HG03066 (cell line): ENCODE measurements at regions not wholly inside any gene's neighbourhood (a gene's known extent, or its start where the extent isn't known, plus 50 kb on each side); places are given as distances from the start of the nearest gene placed in this dataset.
"Not testable (repeated sequence)": the region's sequence is repeated elsewhere in the genome, so short reads cannot be mapped to it uniquely, and the experiment has no call there.

Experiments
- ATAC-seq: cut with Tn5 transposase; IDR thresholded peaks from one replicate; pipeline ENCODE4 v1.9.1; 2021; ENCODE audit warnings: low read depth; ENCODE audit not compliant: unreplicated experiment

- ATAC-seq = no peak
These were observed 359.0 kb upstream of the UBE2E3 start for GRCh38 chr2:180621366-180621765.

- ATAC-seq = no peak
These were observed 361.8 kb upstream of the UBE2E3 start for GRCh38 chr2:180618570-180618969.

GRCh38 chr2:180614776-180615175 lies 365.6 kb upstream of the UBE2E3 start:
- ATAC-seq = no peak

- ATAC-seq = no peak
These were observed 370.6 kb upstream of the UBE2E3 start for GRCh38 chr2:180609626-180610340.

- ATAC-seq = no peak
These were observed 372.8 kb upstream of the UBE2E3 start for GRCh38 chr2:180607514-180608049.

GRCh38 chr2:180604077-180604476 lies 376.3 kb upstream of the UBE2E3 start:
- ATAC-seq = no peak

GRCh38 chr2:180601016-180601415 lies 379.4 kb upstream of the UBE2E3 start:
- no peak for ATAC-seq

- ATAC-seq = no peak
These were observed 380.6 kb upstream of the UBE2E3 start for GRCh38 chr2:180599804-180600203.

- no peak for ATAC-seq
These were observed 383.2 kb upstream of the UBE2E3 start for GRCh38 chr2:180597179-180597578.

- ATAC-seq = no peak
These were observed 384.0 kb upstream of the UBE2E3 start for GRCh38 chr2:180596453-180596852.

- ATAC-seq = no peak
These were observed 388.5 kb upstream of the UBE2E3 start for GRCh38 chr2:180591947-180592346.

GRCh38 chr2:180591093-180591781 lies 389.2 kb upstream of the UBE2E3 start:
- not testable (repeated sequence) for ATAC-seq

GRCh38 chr2:180583441-180584140 lies 396.8 kb upstream of the UBE2E3 start:
- ATAC-seq = no peak

GRCh38 chr2:180579388-180579787 lies 401.0 kb upstream of the UBE2E3 start:
- ATAC-seq = no peak

- ATAC-seq = no peak
These were observed 402.0 kb upstream of the UBE2E3 start for GRCh38 chr2:180578441-180578840.

GRCh38 chr2:180577567-180577966 lies 402.8 kb upstream of the UBE2E3 start:
- no peak for ATAC-seq

GRCh38 chr2:180573951-180574350 lies 406.5 kb upstream of the UBE2E3 start:
- no peak for ATAC-seq

- no peak for ATAC-seq
These were observed 408.1 kb upstream of the UBE2E3 start for GRCh38 chr2:180572346-180572745.

GRCh38 chr2:180571559-180571958 lies 408.8 kb upstream of the UBE2E3 start:
- no peak for ATAC-seq

GRCh38 chr2:180570864-180571263 lies 409.5 kb upstream of the UBE2E3 start:
- ATAC-seq = no peak

GRCh38 chr2:180564051-180564450 lies 416.4 kb upstream of the UBE2E3 start:
- ATAC-seq = no peak
